AG09319 (cell line): ENCODE measurements at regions not wholly inside any gene's neighbourhood (a gene's known extent, or its start where the extent isn't known, plus 50 kb on each side); places are given as distances from the start of the nearest gene placed in this dataset.

Source experiments
- DNase-seq: peaks from one replicate; pipeline ENCODE4 v3.0.0-alpha.2; 2010; ENCODE audit warnings: low read depth; ENCODE audit errors: extremely low read depth
- CTCF ChIP-seq: IDR thresholded peaks from 2 replicates; pipeline ENCODE4 v1.5.1; 2011; ENCODE audit warnings: low read depth, mild to moderate bottlenecking, inconsistent platforms, low read length, moderate library complexity

- no peak for TF ChIP-seq CTCF
- DNase-seq, result no peak
Measured at GRCh38 chr18:27595113-27595838, 410.2 kb upstream of the CHST9 start.

- TF ChIP-seq CTCF, result no peak
- no peak for DNase-seq
Measured at GRCh38 chr18:27585602-27586173, 400.6 kb upstream of the CHST9 start.

- TF ChIP-seq CTCF, result no peak
- DNase-seq, result no peak
Measured at GRCh38 chr18:27583466-27583865, 398.4 kb upstream of the CHST9 start.

GRCh38 chr18:27582760-27583412 is 397.8 kb upstream of the CHST9 start:
- no peak for TF ChIP-seq CTCF
- no peak for DNase-seq

- no peak for DNase-seq
- TF ChIP-seq CTCF, result no peak
Measured at GRCh38 chr18:27581296-27581904, 396.3 kb upstream of the CHST9 start.

GRCh38 chr18:27579364-27579763 is 394.3 kb upstream of the CHST9 start:
- no peak for TF ChIP-seq CTCF
- no peak for DNase-seq

- no peak for TF ChIP-seq CTCF
- no peak for DNase-seq
Measured at GRCh38 chr18:27577752-27578151, 392.6 kb upstream of the CHST9 start.
